HepG2 (cell line): ENCODE measurements at regions not wholly inside any gene's neighbourhood (a gene's known extent, or its start where the extent isn't known, plus 50 kb on each side); places are given as distances from the start of the nearest gene placed in this dataset.

Experiments used
- ATAC-seq: fragments of 200-7000 bp; cut with Tn5 transposase; 3 replicates; pipeline ENCODE4 v1.9.1; 2020; ENCODE audit warnings: mild to moderate bottlenecking, moderate library complexity
- BruUV-seq: library from RNA; stranded (reverse); fragments of 400-500 nt; replicated peaks from 2 replicates; lab custom pipeline; 2021; lab: Mats Ljungman, UMichigan
- CTCF ChIA-PET: fragments of 300-600 bp; formaldehyde crosslinking; extraction: SDS; loops from one replicate; lab custom pipeline; 2021; ENCODE audit warnings: low total read pairs, inconsistent platforms, low intra/inter-chr PET ratio; lab: Yijun Ruan, JAX
- POLR2A ChIA-PET: fragments of 350-600 bp; sonication (Branson Sonifier 250); formaldehyde crosslinking; loops from one replicate; lab custom pipeline; 2020; ENCODE audit warnings: antibody characterized with exemption, inconsistent platforms; lab: Yijun Ruan, JAX
- DNase-seq: peaks from one replicate; pipeline ENCODE4 v3.0.0-alpha.2; 2015; ENCODE audit warnings: low spot score
- FAIRE-seq: peaks from 3 replicates; lab custom pipeline; 2011; peaks lifted over from hg19 to GRCh38; lab: Jason Lieb, UNC
- H2AFZ ChIP-seq: one replicate; pipeline ENCODE4 v1.6.1; 2011; ENCODE audit warnings: low read length, inconsistent platforms
- H3K27ac ChIP-seq: fragments of 300-600 bp; 3 replicates; pipeline ENCODE4 v1.8.0; 2011; ENCODE audit warnings: mixed run types, mild to moderate bottlenecking, mixed read lengths, low read length, inconsistent platforms; ENCODE audit not compliant: insufficient read depth; ENCODE audit errors: extremely low read length
- H3K27me3 ChIP-seq, 2 experiments: fragments of 200-600 bp in 1 of 2; 2 replicates in 1 of 2; 3 replicates in 1 of 2; pipeline versions ENCODE4 v1.6.0 to v1.8.0; 2011; ENCODE audit warnings: low read length in 2 of 2, mild to moderate bottlenecking in 2 of 2, moderate library complexity in 2 of 2, inconsistent platforms in 1 of 2; ENCODE audit not compliant: insufficient read depth in 2 of 2, control insufficient read depth in 1 of 2
- H3K36me3 ChIP-seq, 2 experiments: fragments of 200-600 bp in 1 of 2; replicated peaks in 1 of 2; 2 replicates in 1 of 2; 3 replicates in 1 of 2; pipeline versions ENCODE4 v1.5.1 to v1.8.0; 2011; ENCODE audit warnings: low read length in 2 of 2, inconsistent platforms in 1 of 2; ENCODE audit not compliant: insufficient read depth in 2 of 2, control insufficient read depth in 1 of 2
- H3K4me1 ChIP-seq: 2 replicates; pipeline ENCODE4 v1.5.1; 2012; ENCODE audit warnings: low read length, inconsistent platforms; ENCODE audit not compliant: insufficient read depth
- H3K4me2 ChIP-seq: 2 replicates; pipeline ENCODE4 v1.6.0; 2011; ENCODE audit warnings: low read depth, low read length, inconsistent platforms
- H3K4me3 ChIP-seq, 3 experiments: fragments of 200-600 bp in 1 of 3; sonication (generic), shearing (Covaris generic) in 1 of 3; replicated peaks in 1 of 3; 2 replicates each; pipeline ENCODE4 v1.5.1; 2011 to 2016; ENCODE audit warnings: low read length in 3 of 3, inconsistent platforms in 2 of 3, low read depth in 2 of 3, mild to moderate bottlenecking in 2 of 3, control low read depth in 1 of 3, mixed read lengths in 1 of 3; ENCODE audit not compliant: insufficient read depth in 1 of 3
- H3K79me2 ChIP-seq: one replicate; pipeline ENCODE4 v1.6.1; 2011; ENCODE audit warnings: low read length, inconsistent platforms; ENCODE audit not compliant: insufficient read depth
- H3K9ac ChIP-seq: 2 replicates; pipeline ENCODE4 v1.6.0; 2011; ENCODE audit warnings: mild to moderate bottlenecking, low read depth, low read length, inconsistent platforms; ENCODE audit not compliant: insufficient read depth
- H3K9me3 ChIP-seq: 2 replicates; pipeline ENCODE4 v1.5.1; 2012; ENCODE audit warnings: mild to moderate bottlenecking, low read length
- H4K20me1 ChIP-seq: 2 replicates; pipeline ENCODE4 v1.6.0; 2011; ENCODE audit warnings: inconsistent platforms, mild to moderate bottlenecking, low read length, moderate library complexity; ENCODE audit not compliant: insufficient read depth
- ARID2 ChIP-seq: sonication (generic); formaldehyde crosslinking; IDR thresholded peaks from 2 replicates; pipeline ENCODE4 v1.8.1; 2022; ENCODE audit warnings: mild to moderate bottlenecking, missing genetic modification reagents, borderline replicate concordance
- ARID3A ChIP-seq: IDR thresholded peaks from 2 replicates; pipeline ENCODE4 v1.6.1; 2012; ENCODE audit warnings: low read depth, low read length, improper control_type of control experiment
- BRF2 ChIP-seq: sonication (generic); formaldehyde crosslinking; IDR thresholded peaks from 2 replicates; pipeline ENCODE4 v1.8.1; 2022; ENCODE audit warnings: mild to moderate bottlenecking, missing genetic modification reagents
- CERS6 ChIP-seq: sonication (generic); formaldehyde crosslinking; IDR thresholded peaks from 2 replicates; pipeline ENCODE4 v1.5.0; 2020; ENCODE audit warnings: missing genetic modification reagents
- DMAP1 ChIP-seq: IDR thresholded peaks from 2 replicates; pipeline ENCODE4 v1.6.1; 2016
- HBP1 ChIP-seq: IDR thresholded peaks from 2 replicates; pipeline ENCODE4 v1.6.1; 2016; ENCODE audit warnings: low read depth, control low read depth
- KMT2B ChIP-seq: IDR thresholded peaks from 2 replicates; pipeline ENCODE4 v1.6.1; 2016; ENCODE audit warnings: missing genetic modification reagents, missing compliant biosample characterization
- PRMT3 ChIP-seq: sonication (generic); formaldehyde crosslinking; IDR thresholded peaks from 2 replicates; pipeline ENCODE4 v1.8.1; 2022; ENCODE audit warnings: low read depth, mild to moderate bottlenecking, moderate library complexity, missing genetic modification reagents, borderline replicate concordance
- SOX13 ChIP-seq, 3 experiments: fragments of 450-650 bp in 1 of 3; sonication (generic) in 1 of 3; formaldehyde crosslinking in 1 of 3; IDR thresholded peaks in 2 of 3; conservative IDR thresholded peaks in 1 of 3; 2 replicates each; pipeline versions ENCODE4 v1.5.0 to v1.6.1; 2016 to 2020; ENCODE audit warnings: antibody characterized with exemption in 1 of 3, mild to moderate bottlenecking in 1 of 3, missing compliant biosample characterization in 1 of 3, missing genetic modification reagents in 1 of 3, moderate library complexity in 1 of 3
- TP53 ChIP-seq: sonication (generic); formaldehyde crosslinking; conservative IDR thresholded peaks from 2 replicates; pipeline ENCODE4 v1.4.0; 2020; ENCODE audit warnings: missing genetic modification reagents
- ZBTB3 ChIP-seq: sonication (generic); formaldehyde crosslinking; IDR thresholded peaks from 2 replicates; pipeline ENCODE4 v1.4.0; 2020; ENCODE audit warnings: low read depth, mild to moderate bottlenecking, moderate library complexity, missing genetic modification reagents, borderline replicate concordance
- ZFP62 ChIP-seq: sonication (generic); formaldehyde crosslinking; IDR thresholded peaks from 2 replicates; pipeline ENCODE4 v1.4.0; 2020; ENCODE audit warnings: missing genetic modification reagents
- ZMAT3 ChIP-seq: sonication (generic); formaldehyde crosslinking; conservative IDR thresholded peaks from 2 replicates; pipeline ENCODE4 v1.7.0; 2021; ENCODE audit warnings: missing genetic modification reagents
- ZMAT5 ChIP-seq: sonication (generic); formaldehyde crosslinking; IDR thresholded peaks from 2 replicates; pipeline ENCODE4 v1.5.0; 2020; ENCODE audit warnings: mild to moderate bottlenecking, low read depth, missing genetic modification reagents, borderline replicate concordance
- ZNF253 ChIP-seq: sonication (generic); formaldehyde crosslinking; IDR thresholded peaks from 2 replicates; pipeline ENCODE4 v1.8.0; 2022; ENCODE audit warnings: mild to moderate bottlenecking, missing genetic modification reagents, borderline replicate concordance
- ZNF552 ChIP-seq: sonication (generic); formaldehyde crosslinking; IDR thresholded peaks from 2 replicates; pipeline ENCODE4 v1.9.0; 2022; ENCODE audit warnings: missing genetic modification reagents, mild to moderate bottlenecking, borderline replicate concordance
- ZNF615 ChIP-seq: sonication (generic); formaldehyde crosslinking; IDR thresholded peaks from 2 replicates; pipeline ENCODE4 v1.5.0; 2020; ENCODE audit warnings: mild to moderate bottlenecking, missing genetic modification reagents, borderline replicate concordance
- ZNF775 ChIP-seq: sonication (generic); formaldehyde crosslinking; IDR thresholded peaks from 2 replicates; pipeline ENCODE4 v1.4.0; 2020; ENCODE audit warnings: missing genetic modification reagents, mild to moderate bottlenecking, moderate library complexity, borderline replicate concordance
- WGBS: methylation state at CpG from one replicate; pipeline ENCODE4 v1.1.6; 2017; ENCODE audit warnings: low lambda C conversion rate; 5-methylcytosine and 5-hydroxymethylcytosine counted together
- in situ Hi-C: cut with HindIII; loops from 2 replicates; pipeline ENCODE4 v1.10.0; 2017; ENCODE audit warnings: low pct_unique_long_range_greater_than_20kb; ENCODE audit not compliant: extremely low pct_ligation_motif_present
- intact Hi-C: fragments of 100-400 bp; cut with micrococcal nuclease; formaldehyde crosslinking; loops from one replicate; pipeline ENCODE4 v1.10.0; 2022; ENCODE audit not compliant: unreplicated experiment

- TF ChIP-seq ZNF253 (CRISPR knock-in tag) (no peak), ZMAT5 (CRISPR knock-in tag) (no peak)
These were observed 457.4 kb upstream of the CDH4 start (continued) for GRCh38 chr20:60794674-60795073.

- ChIA-PET POLR2A (no interaction called here), CTCF (no interaction called here)
- Histone ChIP-seq H3K4me1 (no peaks in the 10 kb centered on the region), H2AFZ (no peak overlapping the region), H3K36me3 (no peaks in the 10 kb centered on the region), H3K9me3 (peaks cover 60% of the 10 kb centered on the region), H3K27me3 (no peaks in the 10 kb centered on the region; a peak in 1 of 5 replicates), H3K27ac (no peak overlapping the region), H3K79me2 (no peaks in the 10 kb centered on the region), H4K20me1 (no peaks in the 10 kb centered on the region), H3K9ac (no peak overlapping the region), H3K4me3 (no peak overlapping the region), H3K4me2 (no peak overlapping the region)
- intact Hi-C loops = no loop called here
- ATAC-seq (no peak), DNase-seq (no peak), FAIRE-seq (no peak)
- in situ Hi-C loops = no loop called here
- BruUV-seq = no TSS peak
- 0% methylated on average over 1 of the region's 1 CpG for WGBS
- TF ChIP-seq HBP1 (CRISPR knock-in tag) (no peak), ARID3A (no peak), ZNF775 (CRISPR knock-in tag) (no peak), ZNF615 (CRISPR knock-in tag) (no peak), ARID2 (CRISPR knock-in tag) (no peak), ZMAT3 (CRISPR knock-in tag) (no peak), KMT2B (CRISPR knock-in tag) (no peak), TP53 (CRISPR knock-in tag) (no peak), ZNF552 (CRISPR knock-in tag) (no peak), ZBTB3 (CRISPR knock-in tag) (no peak), CERS6 (CRISPR knock-in tag) (no peak), PRMT3 (CRISPR knock-in tag) (no peak), SOX13 (IDR thresholded peaks at IDR 0.05) (no peak), SOX13 (CRISPR knock-in tag; conservative IDR thresholded peaks at IDR 0.05 in 1 of 2, IDR thresholded peaks at IDR 0.05 in 1 of 2) (no peak), ZFP62 (CRISPR knock-in tag) (no peak), DMAP1 (CRISPR knock-in tag) (no peak), BRF2 (CRISPR knock-in tag) (no peak)
These were observed 456.4 kb upstream of the CDH4 start for GRCh38 chr20:60795651-60796050.
